Psoas muscle (tissue), 7 donors: ENCODE measurements at regions not wholly inside any gene's neighbourhood (a gene's known extent, or its start where the extent isn't known, plus 50 kb on each side); places are given as distances from the start of the nearest gene placed in this dataset.

Experiments
- ATAC-seq, 4 donors: fragments of 200-7000 bp; cut with Tn5 transposase; one replicate each; pipeline ENCODE4 v1.9.1; 2020; ENCODE audit warnings: moderate library complexity in 3 of 4, mild to moderate bottlenecking in 2 of 4
- DNase-seq, 2 donors: peaks; one replicate each; pipeline ENCODE4 v3.0.0-alpha.2; 2020
- H3K27ac ChIP-seq: fragments of 200-600 bp; one replicate; pipeline ENCODE4 v1.8.0; 2022
- H3K27me3 ChIP-seq, 3 donors: fragments of 200-600 bp in 1 of 3; one replicate each; pipeline versions ENCODE4 v1.6.1 to v1.8.0; 2013 to 2022; ENCODE audit warnings: low read length in 2 of 3, mild to moderate bottlenecking in 2 of 3, moderate library complexity in 1 of 3; ENCODE audit not compliant: insufficient read depth in 3 of 3
- H3K36me3 ChIP-seq, 2 donors: fragments of 200-600 bp in 1 of 2; one replicate each; pipeline versions ENCODE4 v1.6.1 to v1.8.0; 2013 to 2022; ENCODE audit warnings: low read depth in 1 of 2, mild to moderate bottlenecking in 1 of 2, moderate library complexity in 1 of 2; ENCODE audit not compliant: insufficient read depth in 1 of 2
- H3K4me1 ChIP-seq: fragments of 200-600 bp; one replicate; pipeline ENCODE4 v1.8.0; 2022
- H3K4me3 ChIP-seq: fragments of 200-600 bp; one replicate; pipeline ENCODE4 v1.8.0; 2022; ENCODE audit warnings: mild to moderate bottlenecking
- H3K9me3 ChIP-seq: fragments of 200-600 bp; one replicate; pipeline ENCODE4 v1.8.0; 2022
- WGBS, 3 donors: extraction: QIAGEN DNeasy Blood & Tissue Kit; methylation state at CpG; one replicate each; pipeline versions ENCODE4 v1.1.6 to v1.1.7; 2013; 5-methylcytosine and 5-hydroxymethylcytosine counted together
- intact Hi-C, 2 donors: fragments of 100-400 bp; cut with DNase I; formaldehyde crosslinking; loops; one replicate each; pipeline versions ENCODE4 v1.11.0 to v1.14.2; 2022
- TF ChIP-seq, protein P1 (sequence below): fragments of 200-600 bp; IDR thresholded peaks from one replicate; pipeline ENCODE4 v1.8.0; 2022; ENCODE audit warnings: antibody characterized with exemption
- donor health status: healthy with polysubstance abuse.
- donor health status: DM: no; HTN: no; CAD: no; lungs with moderate emphysema.
- donor health status: Bipolar disorder and iron deficiency.
- donor health status: healthy.
- donor health status: DM: yes; HTN: yes; CAD: no.
- donor health status: DM: no; HTN: no; CAD: no.
- donor health status: DM: yes; HTN: yes; CAD: no.

DNA sequence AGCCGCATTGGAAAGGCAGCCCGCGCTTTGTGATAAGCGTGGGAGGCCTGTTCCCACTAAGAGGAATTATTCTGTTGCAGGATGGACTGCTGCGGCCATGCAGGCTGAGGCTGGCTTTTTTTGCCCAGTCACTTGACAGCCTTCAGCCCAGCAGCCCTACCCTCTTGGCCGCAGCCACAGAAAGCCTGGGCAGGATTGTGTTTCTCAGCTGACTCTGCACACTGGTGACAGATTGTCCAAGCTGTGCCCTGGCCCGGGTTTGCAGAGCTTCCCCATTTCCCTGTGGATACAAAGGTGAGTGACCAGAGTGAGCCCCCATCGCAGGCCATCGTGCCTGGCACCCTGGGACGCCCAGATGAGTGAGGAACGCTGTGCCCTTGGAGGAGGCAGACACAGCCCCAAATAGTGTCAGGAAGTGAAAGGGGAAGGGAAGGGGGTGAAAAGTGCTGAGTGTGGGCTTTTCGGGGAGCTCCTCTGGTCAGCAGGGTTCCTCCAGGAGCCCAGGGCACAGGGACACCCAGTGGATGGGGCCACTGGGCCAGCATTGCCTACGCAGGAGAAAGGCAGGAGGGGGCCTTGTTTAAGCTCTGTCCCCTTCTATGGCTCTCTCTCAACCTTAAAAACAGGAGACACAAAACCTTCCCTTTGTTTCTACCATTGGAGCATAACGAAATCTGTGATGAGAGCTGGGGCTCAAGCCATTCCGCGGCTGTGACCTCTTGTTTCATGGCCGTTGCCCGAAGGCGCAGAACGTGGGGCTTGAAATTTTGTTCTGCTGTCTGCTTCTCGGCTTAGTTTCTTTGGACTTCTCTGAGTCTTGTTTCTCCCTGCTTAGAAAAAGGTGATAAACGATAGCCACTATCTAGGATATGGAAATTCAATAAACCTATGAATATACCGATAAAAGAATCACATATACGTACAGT lies 91.5 kb upstream of the MEF2A start:
- peak; percentile 58 to 86 for DNase-seq
- intact Hi-C loops, result loop anchor here in 1 of 2 donors (2.0 to 5.0 kb wide), 2 partner anchors 17 to 33 kb away; no protein-coding TSS in a partner anchor
- TF ChIP-seq, protein P1, sequence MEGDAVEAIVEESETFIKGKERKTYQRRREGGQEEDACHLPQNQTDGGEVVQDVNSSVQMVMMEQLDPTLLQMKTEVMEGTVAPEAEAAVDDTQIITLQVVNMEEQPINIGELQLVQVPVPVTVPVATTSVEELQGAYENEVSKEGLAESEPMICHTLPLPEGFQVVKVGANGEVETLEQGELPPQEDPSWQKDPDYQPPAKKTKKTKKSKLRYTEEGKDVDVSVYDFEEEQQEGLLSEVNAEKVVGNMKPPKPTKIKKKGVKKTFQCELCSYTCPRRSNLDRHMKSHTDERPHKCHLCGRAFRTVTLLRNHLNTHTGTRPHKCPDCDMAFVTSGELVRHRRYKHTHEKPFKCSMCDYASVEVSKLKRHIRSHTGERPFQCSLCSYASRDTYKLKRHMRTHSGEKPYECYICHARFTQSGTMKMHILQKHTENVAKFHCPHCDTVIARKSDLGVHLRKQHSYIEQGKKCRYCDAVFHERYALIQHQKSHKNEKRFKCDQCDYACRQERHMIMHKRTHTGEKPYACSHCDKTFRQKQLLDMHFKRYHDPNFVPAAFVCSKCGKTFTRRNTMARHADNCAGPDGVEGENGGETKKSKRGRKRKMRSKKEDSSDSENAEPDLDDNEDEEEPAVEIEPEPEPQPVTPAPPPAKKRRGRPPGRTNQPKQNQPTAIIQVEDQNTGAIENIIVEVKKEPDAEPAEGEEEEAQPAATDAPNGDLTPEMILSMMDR, result no peak
- H3K4me1 ChIP-seq, result peaks cover 37% of the 10 kb centered on the region
- peak overlapping the region; percentile 83 for H3K27ac ChIP-seq
- H3K4me3 ChIP-seq, result peak overlapping the region; percentile 44
- no peaks in the 10 kb centered on the region for H3K36me3 ChIP-seq
- WGBS, 3 donors, result 32 to 49% (median 40%) methylated on average over 24 of the region's 24 CpGs
- no peaks in the 10 kb centered on the region for H3K27me3 ChIP-seq
- no peaks in the 10 kb centered on the region for H3K9me3 ChIP-seq
- peak; percentile 86 to 93 (median 89) for ATAC-seq

DNA sequence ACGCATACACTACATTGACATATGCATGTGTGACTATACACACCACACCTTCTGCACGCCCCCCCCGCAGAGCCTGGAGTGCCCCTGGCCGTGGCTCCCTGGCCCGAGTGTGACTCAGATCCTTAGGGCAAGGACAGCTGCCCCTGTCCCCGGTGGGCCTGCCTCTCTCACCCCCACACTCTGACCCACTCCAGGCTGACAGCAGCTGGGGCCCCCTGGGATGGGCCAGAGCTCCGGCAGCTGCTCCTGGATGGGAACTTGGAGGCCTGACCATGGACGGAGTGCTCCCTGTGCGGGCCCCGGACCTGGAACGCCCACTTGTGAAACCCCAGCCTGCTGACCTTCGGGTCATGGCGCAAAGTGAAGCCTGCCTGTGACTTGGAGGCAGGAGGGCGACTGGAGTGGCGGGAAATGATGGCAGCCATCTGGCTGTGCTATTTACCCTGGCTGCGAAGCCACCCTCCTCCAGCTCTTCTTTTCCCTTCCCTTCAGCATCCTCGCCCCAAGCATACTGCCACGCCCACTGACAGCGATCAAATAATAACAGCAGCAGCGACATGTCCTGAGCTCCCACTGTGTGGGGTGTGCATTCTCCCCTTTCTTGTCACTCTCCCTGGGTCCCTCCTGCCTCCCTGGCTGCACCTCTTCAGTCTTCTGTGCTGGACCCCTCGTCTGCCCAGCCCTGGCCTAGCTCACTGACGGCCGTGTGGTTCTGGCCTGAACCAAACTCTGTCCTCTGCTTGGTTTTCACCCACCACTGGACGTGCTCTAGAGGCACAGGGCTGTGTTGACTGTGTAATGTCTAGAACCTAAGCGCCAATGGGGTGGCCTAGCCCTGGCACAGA lies 90.7 kb upstream of the MEF2A start:
- Histone ChIP-seq H3K4me3 (peak overlapping the region; percentile 44), H3K36me3 (no peaks in the 10 kb centered on the region), H3K27me3 (no peaks in the 10 kb centered on the region), H3K9me3 (no peaks in the 10 kb centered on the region), H3K27ac (peak overlapping the region; percentile 83), H3K4me1 (peaks cover 37% of the 10 kb centered on the region)
- TF ChIP-seq, protein P1, result no peak
- ATAC-seq, result peak; percentile 30 to 65 (median 62)
- intact Hi-C loops, result loop anchor here in 1 of 2 donors (5.0 kb wide), 1 partner anchor 32 kb away; no protein-coding TSS in a partner anchor
- 42 to 68% (median 46%) methylated on average over 23 to 25 of the region's 25 CpGs for WGBS, 3 donors
- DNase-seq, result peak; percentile 49 to 85

DNA sequence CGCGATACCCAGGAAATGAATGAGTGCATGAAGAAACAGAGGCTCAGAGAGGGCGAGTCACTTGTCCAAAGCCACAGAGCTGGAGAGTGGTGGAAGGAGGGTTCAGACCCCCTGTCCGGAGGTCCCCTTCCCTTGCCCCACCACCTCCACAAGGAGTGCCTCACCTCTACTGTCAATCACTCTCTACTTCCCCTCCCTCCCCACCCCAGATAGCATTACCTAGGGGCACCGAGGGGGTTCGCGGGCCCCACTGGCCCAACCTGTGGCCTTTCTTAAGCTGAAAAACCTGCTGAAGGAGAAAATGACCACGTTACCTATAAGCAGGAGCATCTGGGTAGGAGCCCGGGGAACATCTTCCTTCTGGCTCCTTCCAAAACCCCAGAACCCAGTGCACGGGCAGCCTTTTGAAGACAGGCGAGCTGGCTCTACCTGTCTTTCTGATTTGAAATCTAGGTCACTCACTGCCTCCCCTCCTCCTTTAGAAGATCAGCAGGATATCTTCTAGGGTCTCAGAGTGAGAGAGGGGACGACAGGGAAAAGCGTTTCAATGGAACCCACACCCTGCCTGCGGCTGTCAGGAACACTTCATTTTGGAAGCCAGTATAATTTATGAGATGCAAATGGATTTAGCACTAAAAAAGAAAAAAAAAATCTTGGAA lies 89.9 kb upstream of the MEF2A start:
- Histone ChIP-seq H3K36me3 (no peaks in the 10 kb centered on the region), H3K9me3 (no peaks in the 10 kb centered on the region), H3K27ac (peak overlapping the region; percentile 83), H3K4me1 (peaks cover 37% of the 10 kb centered on the region), H3K4me3 (no peak overlapping the region), H3K27me3 (no peaks in the 10 kb centered on the region)
- intact Hi-C loops, result no loop called here
- TF ChIP-seq, protein P1, result no peak
- ATAC-seq (no peak), DNase-seq (no peak)
- WGBS, 3 donors, result 91 to 96% (median 94%) methylated on average over 14 of the region's 14 CpGs

DNA sequence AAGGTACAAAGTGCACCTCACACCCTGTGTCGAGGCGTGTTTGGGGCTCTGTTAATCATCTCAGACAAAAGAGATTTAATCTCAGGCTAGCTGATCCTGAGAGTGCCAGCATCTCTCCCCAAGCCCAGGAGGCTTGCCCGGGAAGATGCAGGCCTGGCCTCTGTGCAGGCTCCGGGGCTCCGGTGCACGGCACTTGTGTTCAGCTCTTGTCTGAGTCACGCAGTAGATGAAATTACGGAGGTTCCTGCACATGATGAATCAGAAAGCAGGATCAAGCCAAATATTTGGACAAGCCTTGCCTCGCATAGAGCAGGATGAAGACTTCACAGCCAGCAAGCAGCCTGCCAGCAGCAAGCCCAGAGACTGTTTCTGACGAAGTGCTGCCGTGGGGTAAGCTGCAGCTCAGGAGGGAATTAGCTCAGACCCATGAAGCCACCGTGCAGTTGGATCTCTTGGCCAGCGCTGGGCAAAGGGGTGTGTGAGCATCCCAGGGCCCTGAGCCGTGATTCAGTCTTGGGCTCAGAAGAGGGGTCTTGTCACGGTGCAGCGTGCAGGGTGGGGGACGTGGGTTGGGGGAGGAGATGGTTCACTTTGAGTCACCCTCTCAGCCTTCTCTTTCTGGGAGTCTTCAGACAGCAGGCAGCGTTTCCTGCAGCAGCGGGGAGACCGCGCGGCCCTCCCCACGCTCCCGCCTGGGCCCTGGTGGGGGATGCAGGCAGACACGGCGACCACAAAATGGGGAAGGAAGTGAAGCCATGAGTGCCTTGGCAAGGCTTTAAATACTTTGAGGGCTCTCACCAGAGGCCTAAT lies 89.2 kb upstream of the MEF2A start:
- Histone ChIP-seq H3K9me3 (no peaks in the 10 kb centered on the region), H3K36me3 (no peaks in the 10 kb centered on the region), H3K27ac (peak overlapping the region; percentile 83), H3K4me3 (no peak overlapping the region), H3K4me1 (peaks cover 37% of the 10 kb centered on the region), H3K27me3 (no peaks in the 10 kb centered on the region)
- DNase-seq (peak; percentile 82 to 87), ATAC-seq (peak; percentile 56 to 84 (median 64))
- TF ChIP-seq, protein P1, result no peak
- intact Hi-C loops, result no loop called here
- WGBS, 3 donors, result 64 to 68% (median 66%) methylated on average over 26 of the region's 26 CpGs
